Activated CD4-positive, alpha-beta T cell treated with anti-CD3 and anti-CD28 coated beads, Interleukin-2, amount 50 U/mL, for 4 hours (primary cell): ENCODE measurements at regions not wholly inside any gene's neighbourhood (a gene's known extent, or its start where the extent isn't known, plus 50 kb on each side); places are given as distances from the start of the nearest gene placed in this dataset.
"Not testable (repeated sequence)": the region's sequence is repeated elsewhere in the genome, so short reads cannot be mapped to it uniquely, and the experiment has no call there.

Source experiments
- DNase-seq, 2 experiments: peaks; one replicate each; pipeline ENCODE4 v3.0.0-alpha.2; 2020

GRCh38 chr2:212858496-212858895, 292.9 kb downstream of the IKZF2 start:
- DNase-seq = no peak

- no peak for DNase-seq
Measured at GRCh38 chr2:212854771-212855170, 296.6 kb downstream of the IKZF2 start.

GRCh38 chr2:212854116-212854515, 297.3 kb downstream of the IKZF2 start:
- DNase-seq = no peak

- DNase-seq = no peak
Measured at GRCh38 chr2:212845941-212846340, 305.5 kb downstream of the IKZF2 start.

- DNase-seq = no peak
Measured at GRCh38 chr2:212843409-212844199, 305.0 kb upstream of the ERBB4 start.

GRCh38 chr2:212842544-212843185, 304.1 kb upstream of the ERBB4 start:
- DNase-seq = no peak

- no peak for DNase-seq
Measured at GRCh38 chr2:212841460-212841859, 302.9 kb upstream of the ERBB4 start.

GRCh38 chr2:212832211-212833195, 293.9 kb upstream of the ERBB4 start:
- no peak for DNase-seq

- DNase-seq = no peak
Measured at GRCh38 chr2:212831671-212832199, 293.1 kb upstream of the ERBB4 start.

GRCh38 chr2:212816267-212816666, 277.7 kb upstream of the ERBB4 start:
- no peak for DNase-seq

GRCh38 chr2:212815453-212815852, 276.9 kb upstream of the ERBB4 start:
- no peak for DNase-seq

- DNase-seq = no peak
Measured at GRCh38 chr2:212814941-212815340, 276.3 kb upstream of the ERBB4 start.

GRCh38 chr2:212811921-212812320, 273.3 kb upstream of the ERBB4 start:
- DNase-seq = no peak

- no peak for DNase-seq
Measured at GRCh38 chr2:212811036-212811805, 272.6 kb upstream of the ERBB4 start.

- no peak for DNase-seq
Measured at GRCh38 chr2:212797484-212798205, 259.0 kb upstream of the ERBB4 start.

- DNase-seq = no peak
Measured at GRCh38 chr2:212794471-212794870, 255.9 kb upstream of the ERBB4 start.

- no peak for DNase-seq
Measured at GRCh38 chr2:212791569-212791968, 253.0 kb upstream of the ERBB4 start.

GRCh38 chr2:212786088-212786487, 247.5 kb upstream of the ERBB4 start:
- not testable (repeated sequence) for DNase-seq

GRCh38 chr2:212777020-212777491, 238.5 kb upstream of the ERBB4 start:
- DNase-seq = no peak

- DNase-seq = no peak
Measured at GRCh38 chr2:212773808-212774339, 235.3 kb upstream of the ERBB4 start.

GRCh38 chr2:212770240-212770639, 231.6 kb upstream of the ERBB4 start:
- DNase-seq = no peak
